HG02943 (cell line): ENCODE measurements at regions not wholly inside any gene's neighbourhood (a gene's known extent, or its start where the extent isn't known, plus 50 kb on each side); places are given as distances from the start of the nearest gene placed in this dataset.

ENCODE experiments used
- ATAC-seq: cut with Tn5 transposase; IDR thresholded peaks from one replicate; pipeline ENCODE4 v1.9.1; 2021; ENCODE audit warnings: mild to moderate bottlenecking, low read depth, moderate library complexity; ENCODE audit not compliant: unreplicated experiment

GRCh38 chr5:1670351-1670750 is 129.3 kb downstream of the MRPL36 start:
- ATAC-seq, result no peak

DNA sequence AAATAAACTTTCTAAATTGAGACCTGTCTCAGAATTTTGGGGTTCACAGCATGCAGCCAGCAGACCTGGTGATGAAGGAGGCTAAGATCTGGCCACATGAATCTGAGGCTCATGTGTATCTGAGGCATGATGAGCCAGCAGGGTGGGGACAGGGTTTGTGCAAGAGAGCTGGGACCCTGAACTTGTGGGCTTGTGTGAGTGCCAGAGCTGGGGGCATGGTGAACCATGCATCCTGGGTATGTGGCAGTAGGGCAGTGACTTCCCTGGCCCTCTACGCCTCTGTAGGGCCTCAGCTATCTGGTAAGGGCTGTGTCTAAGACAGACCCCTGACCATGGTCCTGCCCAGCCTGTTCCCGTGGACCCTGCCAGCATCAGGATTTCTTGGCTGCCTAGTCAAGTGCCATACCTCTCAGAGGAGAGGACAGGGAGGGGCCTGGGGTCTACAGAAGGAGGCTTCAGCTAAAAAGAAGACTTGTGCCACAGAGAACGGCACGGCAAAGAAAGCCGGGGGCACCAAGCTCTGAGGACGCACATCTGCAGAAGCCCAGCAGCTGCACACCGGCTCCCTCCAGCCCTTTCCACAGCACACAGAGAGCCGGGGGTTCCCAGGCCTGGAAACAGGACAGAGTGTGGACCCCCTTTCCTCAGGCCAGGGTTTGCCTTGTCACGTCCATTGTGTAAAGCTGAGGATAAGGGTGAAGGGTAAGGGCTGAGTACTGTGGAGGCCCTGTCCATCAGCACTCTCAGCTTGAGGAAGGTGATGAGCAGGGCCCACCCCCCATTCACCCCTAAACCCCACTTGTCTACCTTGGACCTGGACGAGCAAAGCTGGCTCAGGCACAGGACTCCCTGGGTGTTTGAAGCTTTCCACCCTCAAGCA is 130.1 kb downstream of the MRPL36 start:
- ATAC-seq, result no peak

- ATAC-seq, result no peak
Measured at GRCh38 chr5:1668141-1668721, 131.4 kb downstream of the MRPL36 start.

GRCh38 chr5:1667648-1668140 is 131.9 kb downstream of the MRPL36 start:
- ATAC-seq, result no peak

GRCh38 chr5:1666812-1667588 is 132.6 kb downstream of the MRPL36 start:
- ATAC-seq, result no peak

DNA sequence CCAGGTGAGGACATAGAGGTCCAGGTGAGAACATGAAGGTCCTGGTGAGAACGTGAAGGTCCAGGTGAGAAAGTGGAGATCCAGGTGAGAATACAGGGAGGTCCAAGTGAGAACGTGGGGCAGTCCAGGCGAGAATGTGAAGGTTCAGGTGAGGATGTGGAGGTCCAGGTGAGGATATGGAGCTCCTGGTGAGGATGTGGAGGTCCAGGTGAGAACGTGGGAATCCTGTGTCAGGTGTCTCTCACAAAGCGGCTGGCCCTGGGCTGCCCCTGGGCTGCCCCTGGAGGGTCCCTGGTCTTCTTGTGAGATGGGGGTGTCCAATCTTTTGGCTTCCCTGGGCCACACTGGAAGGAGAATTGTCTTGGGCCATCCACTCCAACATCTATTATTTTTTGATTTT is 133.4 kb downstream of the MRPL36 start:
- no peak for ATAC-seq

- no peak for ATAC-seq
Measured at GRCh38 chr5:1665803-1666202, 133.8 kb downstream of the MRPL36 start.

DNA sequence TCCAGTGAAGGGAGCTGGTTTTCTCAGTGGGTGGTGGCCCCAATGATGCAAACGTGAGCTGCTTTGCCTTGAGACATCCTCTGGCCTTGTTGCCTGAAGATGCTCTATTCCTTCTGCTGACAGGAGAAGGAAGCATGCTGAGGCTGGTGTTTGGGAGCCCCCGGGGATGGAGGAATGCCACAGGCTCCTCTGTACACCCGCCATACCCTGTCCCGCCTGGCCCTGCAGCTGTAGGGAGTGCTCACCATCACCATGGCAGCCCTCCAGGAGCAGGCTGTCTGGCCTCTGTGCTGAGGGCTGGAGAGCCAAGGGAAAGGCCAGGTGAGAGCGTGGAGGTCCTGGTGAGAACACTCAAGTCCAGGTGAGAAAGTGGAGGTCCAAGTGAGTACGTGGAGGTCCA is 134.4 kb downstream of the MRPL36 start:
- ATAC-seq, result no peak

- no peak for ATAC-seq
Measured at GRCh38 chr5:1663186-1663585, 136.5 kb downstream of the MRPL36 start.

GRCh38 chr5:1662559-1663085 is 137.0 kb downstream of the MRPL36 start:
- ATAC-seq, result no peak

GRCh38 chr5:1661831-1662558 is 137.6 kb downstream of the MRPL36 start:
- no peak for ATAC-seq

- no peak for ATAC-seq
Measured at GRCh38 chr5:1661311-1661710, 137.6 kb upstream of the LPCAT1 start.

- no peak for ATAC-seq
Measured at GRCh38 chr5:1660511-1660910, 136.8 kb upstream of the LPCAT1 start.

DNA sequence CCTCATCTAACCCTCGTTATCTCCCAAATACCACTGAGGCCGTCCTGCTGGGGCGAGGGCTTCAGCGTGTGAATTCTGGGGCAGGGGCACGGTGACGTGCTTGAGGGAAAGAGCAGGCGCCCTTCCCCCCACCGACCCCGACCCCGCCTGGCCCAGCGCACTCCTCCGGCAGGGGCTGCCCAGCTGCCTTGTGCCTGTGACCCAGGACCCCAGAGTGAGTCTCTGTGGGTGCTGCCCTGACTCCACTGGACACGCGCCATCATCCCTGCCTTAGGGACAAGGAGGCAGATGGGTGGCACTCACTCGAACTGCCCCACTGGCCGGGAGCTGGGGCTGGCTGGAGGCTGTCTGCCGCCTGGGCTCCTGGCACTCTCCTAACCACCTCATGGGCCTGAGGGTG is 136.2 kb upstream of the LPCAT1 start:
- no peak for ATAC-seq

GRCh38 chr5:1659100-1659981 is 135.6 kb upstream of the LPCAT1 start:
- ATAC-seq, result no peak

DNA sequence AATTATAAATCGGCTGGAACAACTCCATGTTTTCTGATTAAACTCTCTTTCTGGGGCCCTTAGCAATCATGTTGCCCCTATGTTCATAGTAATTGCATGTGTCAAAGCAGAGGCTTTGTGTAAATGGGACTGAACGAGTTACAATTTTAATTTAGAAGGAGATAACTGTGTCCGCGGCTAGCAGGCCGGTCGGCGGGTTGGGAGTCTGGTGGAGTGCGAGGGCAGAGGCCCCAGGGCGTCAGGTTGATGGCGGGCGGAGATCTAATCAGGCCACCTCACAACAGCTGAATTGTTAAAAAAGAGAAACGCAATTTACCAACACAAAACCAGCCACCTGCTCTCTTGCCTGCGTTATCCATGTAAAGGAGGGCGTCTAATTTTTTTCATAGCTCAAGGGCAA is 134.9 kb upstream of the LPCAT1 start:
- no peak for ATAC-seq

- no peak for ATAC-seq
Measured at GRCh38 chr5:1657161-1657741, 133.5 kb upstream of the LPCAT1 start.

- ATAC-seq, result no peak
Measured at GRCh38 chr5:1656271-1656975, 132.7 kb upstream of the LPCAT1 start.
